GM19239 (cell line): ENCODE measurements at regions not wholly inside any gene's neighbourhood (a gene's known extent, or its start where the extent isn't known, plus 50 kb on each side); places are given as distances from the start of the nearest gene placed in this dataset.

Experiments
- DNase-seq: peaks from one replicate; pipeline ENCODE4 v3.0.0; 2011; ENCODE audit warnings: low spot score; ENCODE audit not compliant: insufficient read length
- FAIRE-seq: peaks from 2 replicates; lab custom pipeline; 2011; peaks lifted over from hg19 to GRCh38; lab: Jason Lieb, UNC

DNA sequence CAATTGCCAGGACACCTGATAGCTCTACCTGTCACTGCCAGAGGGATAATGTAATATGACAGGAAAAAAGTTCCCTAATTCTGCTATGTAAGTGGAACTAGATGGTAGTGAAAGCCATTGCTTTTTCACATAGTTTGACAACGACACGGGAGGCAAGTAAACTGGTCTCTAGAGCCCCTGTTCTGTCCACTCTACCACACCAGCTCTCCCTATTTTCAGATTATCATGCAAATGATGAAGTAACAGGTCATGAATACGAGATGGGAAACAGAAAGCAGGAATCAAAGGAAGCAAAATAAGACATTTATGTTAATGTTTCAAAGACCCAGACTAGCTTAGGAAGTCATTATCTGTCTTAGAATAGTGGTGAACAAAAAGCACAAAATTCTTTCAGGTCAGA, 56.2 kb downstream of the TAF11L14 start:
- DNase-seq (no peak), FAIRE-seq (no peak)

DNA sequence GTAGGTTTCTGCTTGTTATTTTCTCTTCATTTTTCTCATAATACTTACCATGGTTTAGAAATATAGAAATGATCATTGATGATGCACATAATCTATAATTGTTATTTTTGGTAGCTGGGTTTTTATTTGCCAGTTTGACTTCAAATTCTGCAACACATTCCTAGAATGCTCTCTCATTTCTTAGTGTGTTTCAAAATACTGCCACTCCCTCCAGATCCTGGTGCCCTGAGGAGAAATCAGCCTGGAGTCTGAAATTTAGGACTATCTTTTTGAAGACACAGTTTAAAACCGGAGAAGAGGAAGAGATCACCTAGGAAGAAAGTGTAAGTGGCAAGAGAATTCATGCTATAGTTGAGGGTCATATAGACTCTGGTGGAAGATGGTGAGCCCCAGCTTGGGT, 57.5 kb downstream of the TAF11L14 start:
- DNase-seq = no peak
- no peak for FAIRE-seq

DNA sequence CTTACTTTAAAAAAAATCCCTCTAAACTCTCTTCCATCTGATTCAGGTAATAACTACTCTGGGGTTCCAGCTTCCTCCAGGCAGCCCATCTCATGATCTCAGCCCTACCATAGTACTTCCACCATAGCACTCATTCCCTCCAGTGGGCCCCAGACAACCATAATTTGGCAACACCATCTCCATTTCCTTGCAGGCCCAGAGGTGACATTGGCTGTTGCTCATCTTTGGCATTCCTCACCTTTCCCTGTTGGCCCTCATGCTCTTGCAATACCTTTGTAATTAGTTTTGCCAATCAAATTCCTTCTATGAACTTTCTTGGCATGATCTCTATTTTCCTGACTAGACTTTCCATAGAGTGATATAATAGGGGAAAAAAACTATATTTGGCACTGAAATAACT, 60.1 kb downstream of the TAF11L14 start:
- FAIRE-seq (no peak), DNase-seq (no peak)

DNA sequence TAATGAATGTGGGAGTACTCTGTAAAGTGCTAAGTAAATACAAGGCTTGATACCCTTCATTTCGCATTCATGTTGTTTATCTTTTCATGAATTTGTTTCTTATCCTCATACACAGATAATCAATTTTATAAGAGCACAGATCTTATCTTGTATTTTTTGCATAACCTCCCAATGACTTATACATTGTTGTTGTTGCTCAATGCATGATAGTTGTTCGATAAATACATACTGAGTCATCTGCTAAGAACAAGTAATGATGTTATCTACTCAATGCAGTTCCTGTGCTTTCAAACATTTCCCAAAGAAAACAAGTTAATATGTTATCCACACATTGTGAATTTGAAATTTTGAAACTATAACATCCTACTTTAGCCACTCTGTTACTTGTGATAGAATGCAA, 60.7 kb downstream of the TAF11L14 start:
- FAIRE-seq = no peak
- DNase-seq = no peak

DNA sequence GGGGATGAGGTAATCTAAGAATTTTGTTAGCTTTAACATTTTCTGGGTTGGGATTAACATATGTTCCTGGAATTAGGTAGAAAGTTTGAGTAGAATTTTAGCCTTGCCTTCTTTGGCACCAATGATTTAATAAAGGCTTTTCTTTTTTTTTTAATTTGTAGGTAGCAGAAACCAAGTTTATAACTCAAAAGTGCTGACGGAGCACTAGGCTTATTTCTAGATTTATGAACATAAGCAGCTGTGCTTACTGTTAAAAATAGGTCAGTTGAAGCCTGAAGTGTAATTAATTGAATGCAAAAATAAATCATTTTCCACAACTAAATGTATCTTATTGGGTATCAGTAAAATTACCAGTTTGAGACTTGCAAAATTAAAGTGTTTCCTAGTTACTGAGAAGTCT, 62.4 kb downstream of the TAF11L14 start:
- DNase-seq (no peak), FAIRE-seq (no peak)

DNA sequence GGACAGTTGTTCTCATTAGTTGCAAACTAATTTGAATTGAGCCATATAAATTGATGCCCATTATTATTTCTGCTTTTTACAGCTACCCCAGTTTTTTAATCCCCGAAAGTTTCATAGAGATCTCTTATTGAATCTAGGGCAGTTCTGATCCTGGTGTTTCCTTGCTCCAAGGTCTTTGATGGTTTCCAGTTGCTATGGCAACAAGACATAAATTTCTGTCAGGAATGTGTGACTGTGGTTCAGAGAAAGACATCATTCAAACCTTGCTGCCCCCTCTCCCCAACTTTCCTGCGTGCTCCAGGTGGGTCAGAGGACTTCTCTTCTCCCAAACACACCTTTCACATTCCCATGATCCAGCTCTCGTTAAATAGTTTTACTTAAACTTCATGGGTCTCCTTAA, 63.4 kb downstream of the TAF11L14 start:
- FAIRE-seq (no peak), DNase-seq (no peak)

DNA sequence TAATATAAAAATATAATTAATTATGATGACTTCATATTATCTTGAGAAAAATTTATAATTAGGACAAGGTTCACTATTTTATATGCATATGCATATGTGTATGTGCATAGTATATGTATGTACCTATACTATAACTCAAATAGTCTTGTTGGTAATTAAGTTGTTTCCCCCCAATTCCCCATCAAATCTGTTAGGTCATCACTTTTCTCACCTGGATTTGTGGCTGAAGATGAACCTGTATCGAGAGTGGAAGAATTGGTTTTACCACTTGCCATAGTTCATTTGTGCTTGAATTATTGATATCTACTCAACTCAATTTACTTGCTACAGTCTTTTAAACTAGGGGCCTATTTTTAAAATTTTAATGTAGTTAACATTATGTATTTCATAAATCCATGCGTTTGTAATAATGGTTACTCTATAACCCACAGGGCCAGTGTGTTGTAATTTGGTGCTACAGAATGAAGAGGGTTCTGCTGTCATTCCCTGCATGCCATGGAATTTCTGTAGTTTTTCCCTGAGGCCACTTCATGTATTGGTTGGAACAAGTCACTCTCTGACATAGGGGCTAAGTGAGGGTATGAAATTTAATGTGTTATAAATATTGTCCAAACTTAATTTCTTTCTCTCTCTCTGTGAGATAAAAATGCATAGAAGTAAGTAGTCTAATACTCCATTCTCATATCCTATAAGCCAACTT, 74.9 kb downstream of the TAF11L14 start:
- DNase-seq (no peak), FAIRE-seq (no peak)

DNA sequence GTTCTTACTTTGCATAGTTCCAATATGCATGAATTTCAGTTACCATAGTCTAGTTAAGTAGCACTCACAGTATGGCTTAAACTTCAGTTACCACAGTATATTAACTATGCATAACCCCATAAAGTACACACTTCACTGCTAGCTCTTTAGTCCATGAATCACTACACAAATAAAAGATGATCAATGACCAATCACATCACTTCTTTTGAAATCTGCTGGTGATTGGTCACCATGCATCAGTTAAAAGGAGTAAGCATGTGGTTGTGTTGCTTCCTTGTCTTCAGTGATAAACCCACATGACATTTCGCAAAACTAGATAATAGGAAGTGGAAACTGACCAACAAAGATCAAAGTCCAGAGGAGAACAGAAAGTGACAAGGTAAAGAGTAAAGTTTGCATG, 79.0 kb downstream of the TAF11L14 start:
- no peak for FAIRE-seq
- DNase-seq = no peak

DNA sequence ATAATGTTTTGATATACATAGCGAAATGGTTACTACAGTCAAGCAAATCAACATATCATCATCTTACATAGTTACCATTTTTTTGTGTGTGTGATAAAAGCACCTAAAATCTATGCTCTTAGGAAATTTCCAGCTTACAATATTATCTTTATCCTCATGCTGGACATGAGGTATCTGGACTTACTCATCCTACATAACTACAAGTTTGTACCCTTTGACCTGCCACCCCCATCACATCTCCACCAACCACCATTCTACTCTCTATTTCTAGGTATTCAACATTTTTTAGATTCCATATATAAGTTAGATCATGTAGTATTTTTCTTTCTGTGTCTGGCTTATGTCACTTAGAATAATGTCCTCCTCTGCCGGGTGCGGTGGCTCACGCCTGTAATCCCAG, 79.9 kb downstream of the TAF11L14 start:
- DNase-seq = no peak
- FAIRE-seq = no peak

DNA sequence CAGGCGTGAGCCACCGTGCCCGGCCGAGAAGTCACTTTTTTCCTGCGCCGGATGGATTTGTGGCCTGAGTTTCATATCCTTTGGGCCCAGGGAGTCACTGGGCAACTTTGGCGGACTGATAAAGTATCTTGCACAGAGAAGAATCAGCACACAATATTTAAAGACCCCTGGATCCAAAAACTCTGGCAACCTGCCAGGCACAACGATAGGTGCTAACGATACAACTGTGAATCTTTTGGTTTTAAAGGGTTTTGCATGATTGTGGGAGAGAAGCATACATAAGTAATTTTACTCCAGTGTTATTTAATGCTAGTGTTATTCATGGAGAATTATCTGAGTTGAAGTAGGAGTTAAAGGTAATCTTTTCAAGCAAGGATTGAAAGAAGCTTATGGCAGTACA, 85.3 kb downstream of the TAF11L14 start:
- no peak for DNase-seq
- no peak for FAIRE-seq

DNA sequence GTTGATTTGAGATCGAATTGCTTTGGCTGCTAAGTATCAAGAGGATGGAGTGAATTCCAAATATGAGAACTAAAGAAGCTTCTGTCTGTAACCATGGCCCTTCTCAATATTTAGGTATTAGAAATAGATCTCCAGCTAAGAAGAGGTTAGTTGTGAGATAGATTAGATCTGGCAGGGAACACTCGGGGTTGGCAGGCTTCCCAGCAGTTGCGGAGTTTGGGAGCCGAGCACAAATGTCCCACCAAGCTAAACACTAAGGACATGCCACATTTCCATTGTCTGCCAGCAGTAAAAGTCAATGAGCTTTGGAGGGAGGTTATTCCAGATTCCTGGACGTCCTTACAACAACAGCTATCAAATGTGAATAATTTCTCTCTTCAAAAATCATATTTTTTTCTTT, 85.8 kb downstream of the TAF11L14 start:
- FAIRE-seq (no peak), DNase-seq (no peak)

DNA sequence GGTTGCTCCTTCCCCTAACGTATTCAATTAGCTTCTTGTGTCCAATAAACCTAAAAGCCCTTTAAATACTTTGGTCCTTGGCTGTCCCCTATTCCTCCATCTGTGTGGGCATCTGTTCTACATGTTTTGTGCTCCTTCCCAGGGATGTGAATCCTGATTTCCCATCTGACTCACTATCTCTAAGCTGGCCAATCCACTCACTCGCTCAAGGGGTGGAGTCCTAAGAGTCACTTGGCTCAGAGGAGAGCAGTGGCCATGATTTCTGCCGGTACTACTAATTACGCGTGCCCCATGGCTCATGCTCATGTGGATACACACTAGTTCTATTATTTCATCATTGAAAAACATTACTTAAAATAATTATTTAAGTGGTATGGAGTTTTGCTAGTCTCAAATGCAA, 89.6 kb downstream of the TAF11L14 start:
- FAIRE-seq (no peak), DNase-seq (no peak)

DNA sequence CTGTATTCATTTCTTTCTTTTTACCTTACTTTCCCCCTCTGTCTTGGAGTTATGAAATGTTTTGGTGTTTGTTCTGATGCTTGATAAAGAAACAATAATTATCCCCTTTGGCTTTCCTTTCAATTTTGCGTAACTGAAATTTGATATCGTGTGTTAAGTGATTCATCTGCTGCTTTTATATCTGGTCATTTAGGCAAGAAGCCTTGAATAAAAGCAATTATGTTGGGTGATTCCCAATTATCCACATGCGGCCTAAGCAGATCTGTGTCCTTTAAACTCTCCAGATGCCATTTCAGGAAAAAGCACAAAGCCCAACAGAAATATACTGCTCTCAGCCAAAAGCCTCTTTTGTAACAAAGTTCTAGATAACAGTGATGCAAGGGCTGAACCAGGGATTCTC, 92.8 kb downstream of the TAF11L14 start:
- FAIRE-seq = no peak
- no peak for DNase-seq

DNA sequence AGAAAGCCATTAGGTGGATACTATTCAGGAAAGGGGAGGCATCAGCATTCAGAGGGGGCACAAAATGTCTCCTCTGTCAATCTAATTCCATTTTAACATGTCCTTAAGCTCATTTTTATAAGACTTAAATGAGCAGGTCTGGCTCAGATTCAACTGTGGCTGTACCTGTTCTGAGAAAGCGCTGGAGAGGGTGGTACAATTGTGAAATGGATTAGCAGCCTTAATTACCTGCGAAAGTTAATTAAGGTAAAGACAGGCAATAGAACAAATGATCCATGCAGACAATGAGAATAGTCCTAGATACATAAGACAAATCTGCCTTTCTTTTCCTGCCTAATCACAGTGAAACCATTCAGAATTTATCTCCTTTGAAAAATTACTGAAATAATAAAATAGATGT, 96.2 kb downstream of the TAF11L14 start:
- FAIRE-seq = no peak

DNA sequence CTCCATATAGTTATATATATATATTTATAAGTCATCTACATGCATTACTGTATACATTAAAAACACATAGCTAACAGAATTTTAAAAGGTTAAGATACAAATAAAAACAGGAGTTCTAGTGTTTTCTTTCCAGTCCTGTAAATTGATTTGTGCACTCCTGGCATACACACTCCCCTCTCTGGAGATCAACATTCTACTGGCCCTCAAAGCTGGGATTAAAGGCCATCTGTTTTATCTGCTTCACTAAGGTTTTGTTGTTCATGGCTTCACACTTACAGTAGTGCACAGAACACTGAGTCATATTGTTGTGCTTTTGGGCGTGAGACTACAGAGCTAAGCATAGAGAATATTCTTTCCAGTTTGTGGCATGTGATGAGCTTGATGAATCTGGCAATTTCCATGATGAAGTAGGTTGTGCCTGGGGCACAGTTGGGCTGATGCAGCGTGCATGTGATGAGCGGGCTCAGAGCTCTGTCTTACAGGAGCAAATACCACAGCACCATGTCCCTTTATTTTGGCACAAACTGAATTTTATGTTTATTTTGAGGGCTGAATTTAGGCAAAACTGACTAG, 98.2 kb downstream of the TAF11L14 start:
- DNase-seq = no peak
- no peak for FAIRE-seq

More for the DNA sequence above, 96.2 kb downstream of the TAF11L14 start:
- no peak for DNase-seq

DNA sequence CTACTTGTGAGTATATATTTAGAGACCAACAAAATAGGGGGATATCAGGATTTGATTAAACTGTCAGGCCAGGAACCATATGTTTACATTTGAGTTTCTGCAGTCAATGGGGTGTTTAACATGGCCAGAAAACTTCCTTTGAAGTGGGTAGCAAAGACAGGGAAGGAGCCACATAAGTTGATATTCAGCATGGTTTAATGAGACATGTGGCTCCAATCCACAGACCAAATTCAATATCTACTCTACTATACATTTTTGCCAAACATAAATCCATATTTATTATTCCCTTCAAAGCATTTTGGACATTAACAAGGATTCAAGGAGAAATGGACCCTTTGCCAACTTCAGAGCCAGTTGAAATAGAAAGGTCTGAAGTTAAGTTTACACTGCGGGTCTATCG, 99.8 kb downstream of the TAF11L14 start:
- FAIRE-seq (no peak), DNase-seq (no peak)

DNA sequence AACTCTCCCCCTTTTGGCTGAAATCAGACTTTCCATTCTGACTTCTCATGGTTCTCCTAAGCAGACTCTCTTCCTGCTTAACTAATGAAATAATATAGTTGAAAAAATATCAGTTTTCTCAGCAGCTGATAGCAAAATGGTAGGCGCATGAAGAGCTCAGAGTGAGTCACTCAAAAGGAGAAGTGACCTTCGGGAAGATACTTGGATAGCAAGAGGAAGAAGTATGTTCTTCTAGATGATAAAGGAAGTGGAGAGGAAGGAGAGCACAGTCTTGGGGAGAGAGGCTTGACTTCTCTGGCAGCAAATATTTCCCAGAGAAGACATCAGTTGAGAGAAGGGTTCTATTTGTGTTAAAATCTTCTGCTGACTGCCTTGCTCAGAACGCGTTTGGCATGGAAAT, 101.5 kb downstream of the TAF11L14 start:
- FAIRE-seq (no peak), DNase-seq (no peak)

DNA sequence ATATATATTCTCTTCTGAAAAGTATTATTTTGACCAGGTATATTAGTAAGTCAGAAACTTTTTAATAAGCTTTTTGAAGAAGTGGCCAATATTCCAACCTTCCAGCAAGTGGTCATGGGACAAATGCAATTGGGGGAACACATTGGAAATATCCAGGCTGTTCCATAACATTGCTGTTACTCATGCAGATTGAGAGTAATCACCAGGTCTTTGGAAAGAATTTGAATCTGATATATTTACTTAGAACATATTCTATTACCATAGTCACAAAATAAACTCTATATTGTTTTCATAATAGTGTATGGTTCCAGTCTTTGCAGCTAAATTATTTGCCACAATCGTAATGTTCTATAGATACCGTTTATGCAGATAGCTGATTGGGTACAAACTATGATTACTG, 102.8 kb downstream of the TAF11L14 start:
- FAIRE-seq (no peak), DNase-seq (no peak)

DNA sequence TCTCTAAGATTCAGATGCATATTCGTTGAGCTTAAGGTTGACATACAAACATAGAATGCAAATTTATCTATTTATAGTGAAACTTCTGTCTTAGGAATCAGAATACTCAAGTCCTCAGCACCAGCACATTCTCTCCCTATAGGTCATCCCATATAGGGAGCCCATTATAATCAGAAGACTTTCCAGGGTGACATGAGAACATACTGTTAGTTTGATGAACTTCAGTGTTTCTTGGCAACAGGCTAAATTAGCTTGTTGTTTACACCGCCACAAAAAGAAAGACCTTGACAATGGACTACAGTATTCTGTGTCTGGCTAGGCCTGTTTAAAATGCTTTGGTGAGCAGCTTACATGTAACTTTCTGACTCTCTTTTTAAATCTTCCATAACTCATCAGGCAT, 104.2 kb downstream of the TAF11L14 start:
- DNase-seq (no peak), FAIRE-seq (no peak)

DNA sequence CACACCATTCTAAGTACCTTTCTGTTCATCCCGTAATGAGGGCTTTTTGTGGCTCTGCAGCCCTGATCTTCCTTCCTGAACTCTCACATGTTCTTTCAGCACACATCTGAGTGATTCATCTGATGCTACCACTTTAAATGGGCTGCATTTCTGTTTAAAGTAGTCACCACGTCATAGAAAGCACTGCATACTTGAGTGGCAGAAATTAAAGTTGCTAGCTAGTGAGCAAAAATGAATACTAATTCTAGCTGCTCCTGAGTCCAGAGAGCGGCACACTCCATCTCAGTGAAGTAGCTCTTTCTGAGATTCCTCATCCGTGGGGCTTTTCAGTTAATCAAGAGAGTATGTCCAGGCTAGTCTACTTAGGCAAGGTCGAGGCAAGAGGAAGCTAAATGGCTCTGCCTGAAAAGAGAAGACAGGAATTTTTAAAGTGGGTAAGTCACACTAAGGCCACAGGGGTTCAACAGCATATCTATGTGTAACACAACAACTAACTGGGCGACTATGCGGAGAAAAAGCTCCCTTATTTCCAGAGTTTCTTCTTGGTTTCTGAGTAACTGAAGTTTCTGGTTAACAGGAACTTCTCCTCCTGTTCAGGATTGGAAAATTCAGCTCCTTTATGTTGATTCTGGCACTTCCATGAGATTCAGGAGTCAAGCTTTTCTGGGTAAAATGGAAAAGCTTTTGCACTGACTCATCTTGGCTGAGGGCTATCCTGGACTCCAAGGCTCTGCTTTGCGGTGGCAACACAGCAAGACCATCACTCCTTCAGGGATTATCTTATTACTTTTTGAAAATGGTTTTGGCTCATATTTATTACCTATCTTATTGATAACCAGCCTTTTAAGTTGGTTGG, 109.5 kb downstream of the TAF11L14 start:
- no peak for FAIRE-seq
- no peak for DNase-seq

DNA sequence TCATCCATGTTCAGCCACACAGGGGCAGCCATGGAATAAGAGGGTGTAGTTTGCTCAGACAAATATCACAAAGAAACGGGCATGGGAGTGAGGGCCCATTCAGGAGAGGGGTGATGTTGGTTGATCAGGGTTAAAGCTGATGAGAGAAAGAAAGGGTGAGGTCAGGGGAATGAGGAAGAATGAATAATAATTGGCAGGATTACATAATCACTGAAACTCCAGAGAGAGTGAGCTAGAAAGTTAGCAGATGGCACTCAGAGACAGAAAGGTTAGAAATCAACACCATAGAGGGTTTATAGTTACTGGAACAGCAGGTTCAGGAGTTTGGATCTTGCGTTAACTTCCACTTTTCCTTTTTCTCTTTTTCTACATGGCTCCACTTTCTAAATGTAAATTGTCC, 113.9 kb downstream of the TAF11L14 start:
- FAIRE-seq = no peak
- DNase-seq = no peak
